ENCODE measurements at regions not wholly inside any gene's neighbourhood (a gene's known extent, or its start where the extent isn't known, plus 50 kb on each side); places are given as distances from the start of the nearest gene placed in this dataset.
"Not testable (repeated sequence)": the region's sequence is repeated elsewhere in the genome, so short reads cannot be mapped to it uniquely, and the experiment has no call there.

DNA sequence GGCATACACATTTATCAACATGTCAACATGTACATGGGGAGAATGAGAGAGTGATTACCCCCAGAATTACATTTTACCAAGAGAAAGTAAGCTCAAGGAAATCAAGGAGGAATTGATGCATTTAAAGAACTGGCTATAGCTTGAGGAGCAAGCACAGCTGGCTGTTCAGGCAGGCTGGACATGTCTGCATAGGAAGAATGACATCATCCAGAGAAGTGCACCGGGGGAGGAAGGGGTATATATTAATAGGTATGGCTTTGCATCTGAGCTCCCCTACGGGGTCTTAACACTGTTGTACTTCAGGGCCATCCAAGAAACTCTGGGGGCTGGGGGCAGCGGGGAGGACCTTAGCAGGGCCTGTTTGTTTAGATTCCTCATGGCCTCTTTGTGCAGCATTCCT, 222.4 kb upstream of the VCX start:
- no peak for TF ChIP-seq CTCF (IDR thresholded peaks at IDR 0.05; ENCODE audit: borderline replicate concordance)
- intact Hi-C loops (cut with micrococcal nuclease), result no loop called here

DNA sequence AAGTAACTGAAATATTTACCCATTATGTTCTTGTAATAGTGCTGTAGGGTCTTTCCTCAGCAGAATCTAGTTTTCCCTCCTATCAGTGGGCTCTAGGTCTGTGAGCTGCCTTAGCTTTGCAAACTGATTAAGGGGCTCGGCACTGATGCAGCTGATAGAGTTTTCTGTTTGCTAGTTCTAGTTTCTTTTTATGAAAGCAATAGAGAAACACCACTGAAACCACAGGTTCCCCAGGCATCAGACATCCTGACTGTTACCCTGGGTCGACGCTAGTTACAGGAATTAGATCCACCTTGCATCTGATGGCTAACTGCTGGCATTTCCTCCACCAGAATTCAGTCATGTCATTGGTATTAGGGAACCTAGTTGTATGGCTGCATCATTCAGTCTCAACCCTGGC, 225.0 kb upstream of the VCX start:
- H3K4me3 ChIP-seq, result no peak overlapping the region
- H3K36me3 ChIP-seq, result no peaks in the 10 kb centered on the region
- H3K27me3 ChIP-seq (ENCODE audit: low read depth), result no peaks in the 10 kb centered on the region
- no peaks in the 10 kb centered on the region for H3K4me1 ChIP-seq
- no peak overlapping the region for H3K27ac ChIP-seq (replicated peaks)
- TF ChIP-seq CTCF (IDR thresholded peaks at IDR 0.05; ENCODE audit: borderline replicate concordance), result no peak
- H3K9me3 ChIP-seq (replicated peaks), result no peaks in the 10 kb centered on the region
- intact Hi-C loops (cut with micrococcal nuclease), result no loop called here
- no peak for DNase-seq

More for the DNA sequence above, 222.4 kb upstream of the VCX start:
- no peaks in the 10 kb centered on the region for H3K4me1 ChIP-seq
- no peaks in the 10 kb centered on the region for H3K27me3 ChIP-seq (ENCODE audit: low read depth)
- H3K9me3 ChIP-seq (replicated peaks), result no peaks in the 10 kb centered on the region
- no peak overlapping the region for H3K4me3 ChIP-seq
- no peaks in the 10 kb centered on the region for H3K36me3 ChIP-seq
- H3K27ac ChIP-seq (replicated peaks), result no peak overlapping the region
- DNase-seq, result no peak

DNA sequence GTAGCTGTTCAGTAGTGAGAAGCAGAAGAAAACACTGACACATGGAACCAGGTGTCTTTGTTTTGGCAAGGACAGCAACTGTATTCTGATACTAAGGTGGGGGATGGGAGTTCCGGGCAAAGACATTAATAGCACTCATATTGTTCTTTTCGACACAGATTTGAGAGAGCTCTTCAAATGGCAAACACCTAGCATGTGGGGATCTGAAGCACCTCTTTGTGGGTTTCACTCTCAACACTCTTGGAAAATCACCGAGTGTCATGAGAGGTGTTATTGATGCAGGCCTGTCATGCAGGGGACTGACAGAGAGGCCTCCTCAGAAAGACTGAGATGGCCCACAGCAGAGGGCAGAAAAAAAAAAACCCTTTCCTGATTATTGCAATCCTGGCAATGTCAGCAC, 228.4 kb upstream of the VCX start:
- intact Hi-C loops (cut with micrococcal nuclease), result no loop called here
- Histone ChIP-seq H3K27me3 (ENCODE audit: low read depth) (no peaks in the 10 kb centered on the region), H3K27ac (replicated peaks) (no peak overlapping the region)

DNA sequence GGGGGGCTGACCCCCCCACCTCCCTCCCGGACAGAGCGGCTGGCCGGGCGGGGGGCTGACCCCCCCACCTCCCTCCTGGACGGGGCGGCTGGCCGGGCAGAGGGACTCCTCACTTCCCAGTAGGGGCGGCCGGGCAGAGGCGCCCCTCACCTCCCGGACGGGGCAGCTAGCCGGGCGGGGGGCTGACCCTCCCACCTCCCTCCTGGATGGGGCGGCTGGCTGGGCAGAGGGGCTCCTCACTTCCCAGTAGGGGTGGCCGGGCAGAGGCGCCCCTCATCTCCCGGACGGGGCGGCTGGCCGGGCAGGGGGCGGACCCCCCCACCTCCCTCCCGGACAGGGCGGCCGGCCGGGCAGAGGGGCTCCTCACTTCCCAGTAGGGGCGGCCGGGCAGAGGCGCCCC, 234.3 kb upstream of the VCX start:
- H3K36me3 ChIP-seq; H3K9me3 ChIP-seq (replicated peaks); H3K27ac ChIP-seq (replicated peaks); H3K4me1 ChIP-seq; H3K27me3 ChIP-seq (ENCODE audit: low read depth); intact Hi-C loops (cut with micrococcal nuclease); DNase-seq; H3K4me3 ChIP-seq: not testable (repeated sequence)

More for the DNA sequence above, 228.4 kb upstream of the VCX start:
- Histone ChIP-seq H3K4me3 (no peak overlapping the region), H3K9me3 (replicated peaks) (no peaks in the 10 kb centered on the region), H3K4me1 (no peaks in the 10 kb centered on the region), H3K36me3 (no peaks in the 10 kb centered on the region)
- TF ChIP-seq CTCF (IDR thresholded peaks at IDR 0.05; ENCODE audit: borderline replicate concordance), result no peak
- no peak for DNase-seq

GRCh38 chrX:7606039-7606652, 236.8 kb upstream of the VCX start:
- TF ChIP-seq CTCF (IDR thresholded peaks at IDR 0.05; ENCODE audit: borderline replicate concordance), result no peak
- Histone ChIP-seq H3K36me3 (no peaks in the 10 kb centered on the region), H3K27me3 (ENCODE audit: low read depth) (no peaks in the 10 kb centered on the region), H3K4me1 (no peaks in the 10 kb centered on the region), H3K27ac (replicated peaks) (no peak overlapping the region), H3K9me3 (replicated peaks) (peaks cover 4% of the 10 kb centered on the region), H3K4me3 (no peak overlapping the region)
- no peak for DNase-seq
- intact Hi-C loops (cut with micrococcal nuclease), result no loop called here

DNA sequence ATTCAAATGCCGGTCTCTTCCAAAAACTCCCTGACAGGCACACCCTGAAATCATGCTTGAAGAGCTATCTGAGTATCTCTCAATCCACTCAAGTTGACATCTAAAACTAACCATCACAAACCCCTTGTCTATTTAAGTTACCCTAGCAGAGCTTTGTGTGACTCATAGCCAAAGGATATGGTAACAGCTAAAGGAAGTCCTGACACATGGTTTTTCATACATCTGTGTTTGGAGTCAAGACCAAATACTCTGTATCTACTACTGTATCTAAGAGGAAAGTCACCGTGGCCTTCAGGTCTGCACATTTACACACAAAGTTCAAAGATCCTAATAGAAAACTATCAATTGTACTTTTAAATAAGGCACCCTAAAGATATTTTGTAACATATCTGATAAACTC, 239.6 kb upstream of the VCX start:
- Histone ChIP-seq H3K4me3 (no peak overlapping the region), H3K36me3 (no peaks in the 10 kb centered on the region), H3K27me3 (ENCODE audit: low read depth) (no peaks in the 10 kb centered on the region), H3K27ac (replicated peaks) (no peak overlapping the region), H3K4me1 (no peaks in the 10 kb centered on the region), H3K9me3 (replicated peaks) (peaks cover 4% of the 10 kb centered on the region)
- DNase-seq, result no peak
- intact Hi-C loops (cut with micrococcal nuclease), result no loop called here
- no peak for TF ChIP-seq CTCF (IDR thresholded peaks at IDR 0.05; ENCODE audit: borderline replicate concordance)
